ENCODE measurements at regions not wholly inside any gene's neighbourhood (a gene's known extent, or its start where the extent isn't known, plus 50 kb on each side); places are given as distances from the start of the nearest gene placed in this dataset.

DNA sequence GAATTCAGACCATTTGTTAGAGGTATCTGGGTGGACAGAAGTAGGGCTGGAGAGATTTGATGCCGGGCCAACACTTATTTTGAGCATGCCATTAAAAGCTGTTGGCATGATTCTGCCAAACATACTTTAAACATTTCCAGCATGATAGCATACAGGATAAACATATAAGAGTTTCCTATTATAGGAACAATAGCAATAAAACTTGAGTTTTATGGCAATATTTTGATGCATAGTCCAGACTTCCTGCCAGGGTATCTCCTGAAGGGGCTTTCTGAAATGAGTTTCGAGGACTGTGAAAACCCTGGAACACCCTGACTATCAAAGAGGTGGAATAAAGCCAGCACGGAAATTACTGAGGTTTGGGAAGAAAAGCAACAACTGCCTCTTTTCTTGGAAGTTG lies 1398.0 kb upstream of the NXPH2 start:
- Mint-ChIP-seq H3K27ac (no peak overlapping the region), H3K36me3 (ENCODE audit: insufficient read depth in 2 of 2) (no peaks in the 10 kb centered on the region), H3K27me3 (ENCODE audit: low read depth) (no peaks in the 10 kb centered on the region), H3K4me1 (ENCODE audit: low read depth) (no peaks in the 10 kb centered on the region), H3K9me3 (peaks cover 9 to 20% of the 10 kb centered on the region in 2 donors), H3K4me3 (no peak overlapping the region)
- DNase-seq (no peak), ATAC-seq (replicated peaks in 1 of 2) (no peak)

DNA sequence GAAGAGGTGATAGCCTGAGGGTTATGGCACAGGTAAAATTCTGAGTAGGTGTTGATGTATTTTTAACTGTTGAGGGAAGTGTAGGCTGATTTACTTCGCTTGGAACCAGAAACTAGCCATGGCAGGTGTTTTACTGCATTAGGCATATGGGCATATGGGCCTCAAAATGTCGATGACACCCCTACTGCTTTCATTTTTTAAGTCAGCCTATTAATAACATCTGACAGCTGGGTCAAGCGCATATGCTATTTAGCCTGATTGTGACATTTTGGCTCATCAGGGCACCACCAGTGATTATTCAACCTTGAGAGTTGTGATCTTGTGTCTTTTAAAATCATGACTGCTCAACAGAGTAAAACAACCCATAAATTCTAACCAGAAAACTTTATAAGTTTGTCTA lies 1396.9 kb upstream of the NXPH2 start:
- H3K9me3 Mint-ChIP-seq: peaks cover 7 to 26% of the 10 kb centered on the region in 2 donors
- DNase-seq (no peak), ATAC-seq (replicated peaks in 1 of 2) (no peak)
- H3K4me3 Mint-ChIP-seq: no peak overlapping the region
- H3K27me3 Mint-ChIP-seq (ENCODE audit: low read depth): no peaks in the 10 kb centered on the region
- H3K4me1 Mint-ChIP-seq (ENCODE audit: low read depth): no peaks in the 10 kb centered on the region
- no peak overlapping the region for H3K27ac Mint-ChIP-seq
- H3K36me3 Mint-ChIP-seq (ENCODE audit: insufficient read depth in 2 of 2): no peaks in the 10 kb centered on the region

DNA sequence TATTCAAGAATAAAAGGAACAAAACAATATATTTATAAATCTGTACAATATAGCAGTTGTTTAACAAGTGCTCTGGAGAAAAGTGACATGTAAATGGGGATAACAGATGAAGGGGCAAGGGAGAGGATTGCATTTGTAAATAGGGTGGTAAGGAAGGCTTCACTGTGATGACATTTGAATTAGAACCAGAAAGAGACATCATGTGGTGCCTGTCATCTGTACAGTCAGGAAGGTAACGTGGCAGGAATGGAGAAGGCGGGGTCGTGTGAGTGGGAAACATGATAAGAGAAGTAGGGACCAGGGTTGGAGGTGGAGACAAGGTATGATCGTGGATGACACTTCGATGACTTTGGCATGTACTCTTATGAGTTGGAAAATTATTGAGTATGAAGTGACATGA lies 1393.6 kb upstream of the NXPH2 start:
- ATAC-seq (replicated peaks in 1 of 2): no peak
- Mint-ChIP-seq H3K4me3 (no peak overlapping the region), H3K4me1 (ENCODE audit: low read depth) (no peaks in the 10 kb centered on the region)

DNA sequence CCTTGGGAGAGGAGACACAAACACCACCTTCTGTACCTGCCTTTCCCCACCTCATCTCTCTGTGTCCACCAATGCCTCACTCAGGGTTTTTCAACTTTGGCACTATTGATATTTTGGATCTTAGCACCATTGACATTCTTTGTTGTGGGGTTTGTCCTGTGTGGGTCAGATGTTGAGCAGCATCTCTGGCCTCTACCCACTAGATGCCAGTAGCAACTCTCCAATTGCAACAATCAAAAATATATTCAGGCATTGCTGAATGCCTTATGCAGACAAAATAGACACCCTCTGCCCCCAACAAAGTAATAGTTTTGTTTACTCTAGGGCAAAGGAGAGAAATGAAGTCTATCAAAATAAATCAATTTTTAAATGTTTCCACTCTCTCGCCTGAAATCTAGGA lies 1384.3 kb upstream of the NXPH2 start:
- H3K4me3 Mint-ChIP-seq: no peak overlapping the region
- H3K36me3 Mint-ChIP-seq (ENCODE audit: insufficient read depth in 2 of 2): peaks cover 3 to 6% of the 10 kb centered on the region in 2 donors
- peaks cover 18% of the 10 kb centered on the region in 2 donors for H3K9me3 Mint-ChIP-seq
- DNase-seq (no peak), ATAC-seq (replicated peaks in 1 of 2) (no peak)
- no peaks in the 10 kb centered on the region for H3K4me1 Mint-ChIP-seq (ENCODE audit: low read depth)
- no peak overlapping the region for H3K27ac Mint-ChIP-seq
- no peaks in the 10 kb centered on the region for H3K27me3 Mint-ChIP-seq (ENCODE audit: low read depth)

More for the DNA sequence above, 1393.6 kb upstream of the NXPH2 start:
- H3K9me3 Mint-ChIP-seq: peaks cover 5 to 21% of the 10 kb centered on the region in 2 donors
- no peaks in the 10 kb centered on the region for H3K27me3 Mint-ChIP-seq (ENCODE audit: low read depth)
- H3K36me3 Mint-ChIP-seq (ENCODE audit: insufficient read depth in 2 of 2): no peaks in the 10 kb centered on the region
- DNase-seq: no peak
- H3K27ac Mint-ChIP-seq: no peak overlapping the region

DNA sequence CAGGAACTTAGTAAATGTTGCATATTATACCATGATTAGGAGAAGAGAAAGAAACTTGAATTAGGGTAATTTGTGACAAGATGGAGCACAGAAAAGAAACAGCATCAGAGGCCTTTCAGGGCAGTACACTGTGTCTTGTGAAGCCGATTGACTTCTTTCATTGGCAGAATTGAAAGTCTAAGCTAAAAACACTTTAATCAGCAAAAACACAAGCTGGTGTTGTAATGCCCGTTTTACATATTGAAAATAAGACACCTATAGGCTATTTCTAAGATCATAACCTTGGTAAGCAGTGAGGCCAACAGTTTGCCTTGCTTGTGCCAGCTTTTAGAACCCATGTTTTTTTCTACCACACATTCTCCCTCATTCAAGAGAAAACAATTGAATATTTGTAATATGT lies 1378.1 kb upstream of the NXPH2 start:
- Mint-ChIP-seq H3K36me3 (ENCODE audit: insufficient read depth in 2 of 2) (peaks cover 0 to 1% of the 10 kb centered on the region in 2 donors), H3K4me3 (no peak overlapping the region), H3K4me1 (ENCODE audit: low read depth) (no peaks in the 10 kb centered on the region), H3K27me3 (ENCODE audit: low read depth) (no peaks in the 10 kb centered on the region), H3K27ac (no peak overlapping the region), H3K9me3 (peaks cover 19 to 20% of the 10 kb centered on the region in 2 donors)
- no peak for DNase-seq
- ATAC-seq (replicated peaks in 1 of 2): no peak

DNA sequence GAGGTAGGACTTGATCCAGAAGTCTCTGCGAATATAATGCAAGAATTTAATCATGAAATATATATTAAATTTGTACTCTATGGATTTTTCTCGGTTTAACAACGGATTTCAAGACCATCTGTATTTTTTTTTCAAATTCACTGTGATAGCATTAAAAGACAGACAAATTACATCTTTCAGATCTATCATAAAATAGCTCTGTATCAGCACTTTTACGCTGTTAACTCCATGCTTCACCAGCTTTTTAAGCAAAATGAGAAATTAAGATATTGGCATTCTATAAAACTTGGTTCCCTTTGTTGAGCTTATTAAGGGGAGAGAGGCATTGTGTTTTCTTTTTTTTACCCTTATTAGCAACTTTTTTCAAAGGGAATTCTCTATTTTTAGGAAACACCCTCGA lies 1377.6 kb upstream of the NXPH2 start:
- Mint-ChIP-seq H3K27ac (no peak overlapping the region), H3K4me3 (no peak overlapping the region), H3K27me3 (ENCODE audit: low read depth) (no peaks in the 10 kb centered on the region), H3K4me1 (ENCODE audit: low read depth) (no peaks in the 10 kb centered on the region), H3K9me3 (peaks cover 20 to 23% of the 10 kb centered on the region in 2 donors), H3K36me3 (ENCODE audit: insufficient read depth in 2 of 2) (peaks cover 0 to 1% of the 10 kb centered on the region in 2 donors)
- ATAC-seq (replicated peaks in 1 of 2) (no peak), DNase-seq (no peak)

DNA sequence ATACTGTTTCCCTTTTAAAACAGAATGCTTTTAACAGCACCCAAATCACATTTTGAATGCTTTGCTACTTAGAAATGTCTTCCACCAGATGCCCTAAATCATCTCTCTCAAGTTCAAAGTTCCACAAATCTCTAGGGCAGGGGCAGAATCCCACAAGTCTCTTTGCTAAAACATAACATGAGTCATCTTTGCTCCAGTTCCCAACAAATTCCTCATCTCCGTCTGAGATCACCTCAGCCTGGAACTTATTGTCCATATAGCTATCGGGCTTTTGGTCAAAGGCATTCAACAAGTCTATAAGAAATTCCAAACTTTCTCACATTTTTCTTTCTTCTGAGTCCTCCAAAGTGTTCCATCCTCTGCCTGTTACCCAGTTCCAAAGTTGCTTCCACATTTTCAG lies 1374.5 kb upstream of the NXPH2 start:
- Mint-ChIP-seq H3K36me3 (ENCODE audit: insufficient read depth in 2 of 2) (no peaks in the 10 kb centered on the region), H3K9me3 (peaks cover 13% of the 10 kb centered on the region in 2 donors), H3K27me3 (ENCODE audit: low read depth) (no peaks in the 10 kb centered on the region), H3K4me1 (ENCODE audit: low read depth) (no peaks in the 10 kb centered on the region), H3K4me3 (no peak overlapping the region), H3K27ac (no peak overlapping the region)
- ATAC-seq (replicated peaks in 1 of 2): no peak
- no peak for DNase-seq

DNA sequence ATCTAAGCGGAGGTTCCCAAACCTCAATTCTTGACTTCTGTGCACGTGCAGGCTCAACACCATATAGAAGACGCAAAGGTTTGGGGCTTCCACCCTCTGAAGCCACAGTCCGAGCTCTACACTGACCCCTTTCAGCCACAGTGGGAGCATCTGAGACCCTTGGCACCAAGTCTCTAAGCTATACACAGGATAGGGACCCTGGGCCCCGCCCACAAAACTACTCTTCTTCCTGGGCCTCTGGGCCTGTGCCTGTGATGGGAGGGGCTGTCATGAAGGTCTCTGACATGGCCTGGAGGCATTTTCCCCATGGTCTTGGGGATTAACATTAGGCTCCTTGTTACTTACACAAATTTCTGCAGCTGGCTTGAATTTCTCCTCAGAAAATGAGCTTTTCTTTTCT lies 1374.1 kb upstream of the NXPH2 start:
- no peaks in the 10 kb centered on the region for H3K36me3 Mint-ChIP-seq (ENCODE audit: insufficient read depth in 2 of 2)
- ATAC-seq (replicated peaks in 1 of 2) (no peak), DNase-seq (no peak)
- peaks cover 10 to 11% of the 10 kb centered on the region in 2 donors for H3K9me3 Mint-ChIP-seq
- no peak overlapping the region for H3K4me3 Mint-ChIP-seq
- no peaks in the 10 kb centered on the region for H3K4me1 Mint-ChIP-seq (ENCODE audit: low read depth)
- H3K27ac Mint-ChIP-seq: no peak overlapping the region
- no peaks in the 10 kb centered on the region for H3K27me3 Mint-ChIP-seq (ENCODE audit: low read depth)

DNA sequence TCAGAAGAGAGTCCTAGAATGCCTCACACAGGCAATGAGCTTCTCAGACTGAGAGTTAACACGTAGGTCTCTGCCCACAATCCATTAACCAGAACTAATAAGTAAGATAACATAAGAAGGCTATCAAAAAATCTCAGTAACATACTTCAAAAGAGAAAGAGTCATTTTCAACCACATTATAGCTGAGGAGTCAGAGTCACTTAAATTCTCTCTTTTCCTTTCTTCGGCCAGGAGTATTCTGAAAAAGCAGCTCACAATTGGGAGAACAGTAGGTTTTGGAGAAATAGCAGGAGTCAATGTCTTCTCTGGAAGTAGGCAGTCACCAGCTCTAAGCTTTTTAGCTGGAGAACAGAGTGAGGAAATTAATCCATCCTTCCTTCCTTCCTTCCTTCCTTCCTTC lies 1364.4 kb upstream of the NXPH2 start:
- DNase-seq: no peak
- H3K27ac Mint-ChIP-seq: no peak overlapping the region
- H3K9me3 Mint-ChIP-seq: peaks cover 4 to 14% of the 10 kb centered on the region in 2 donors

DNA sequence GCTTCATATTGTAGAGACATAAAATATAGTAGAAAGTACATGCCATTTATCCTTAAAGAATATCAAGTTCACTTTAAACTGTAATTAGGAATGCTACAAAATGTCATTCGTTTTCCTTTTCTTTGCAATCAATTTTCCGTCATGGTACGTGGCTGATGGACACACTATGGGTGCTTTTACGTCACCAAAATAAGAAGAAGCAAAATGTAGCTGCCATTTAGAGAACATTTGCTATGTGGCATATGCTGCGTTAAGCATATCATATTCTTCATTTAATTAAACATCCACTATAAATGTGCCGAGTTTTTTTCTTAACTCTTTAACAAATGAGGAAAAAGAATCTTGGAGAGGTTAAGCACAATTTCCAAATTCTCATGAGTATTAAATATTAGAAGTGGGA lies 1358.5 kb upstream of the NXPH2 start:
- no peak for DNase-seq
- H3K36me3 Mint-ChIP-seq (ENCODE audit: insufficient read depth in 2 of 2): peaks cover 0 to 1% of the 10 kb centered on the region in 2 donors
- no peaks in the 10 kb centered on the region for H3K4me1 Mint-ChIP-seq (ENCODE audit: low read depth)
- H3K4me3 Mint-ChIP-seq: no peak overlapping the region
- peaks cover 2 to 3% of the 10 kb centered on the region in 2 donors for H3K9me3 Mint-ChIP-seq
- H3K27me3 Mint-ChIP-seq (ENCODE audit: low read depth): no peaks in the 10 kb centered on the region
- H3K27ac Mint-ChIP-seq: no peak overlapping the region
- ATAC-seq (replicated peaks in 1 of 2): no peak

More for the DNA sequence above, 1364.4 kb upstream of the NXPH2 start:
- no peak for ATAC-seq (replicated peaks in 1 of 2)
- Mint-ChIP-seq H3K27me3 (ENCODE audit: low read depth) (no peaks in the 10 kb centered on the region), H3K4me1 (ENCODE audit: low read depth) (no peaks in the 10 kb centered on the region), H3K4me3 (no peak overlapping the region), H3K36me3 (ENCODE audit: insufficient read depth in 2 of 2) (no peaks in the 10 kb centered on the region)

DNA sequence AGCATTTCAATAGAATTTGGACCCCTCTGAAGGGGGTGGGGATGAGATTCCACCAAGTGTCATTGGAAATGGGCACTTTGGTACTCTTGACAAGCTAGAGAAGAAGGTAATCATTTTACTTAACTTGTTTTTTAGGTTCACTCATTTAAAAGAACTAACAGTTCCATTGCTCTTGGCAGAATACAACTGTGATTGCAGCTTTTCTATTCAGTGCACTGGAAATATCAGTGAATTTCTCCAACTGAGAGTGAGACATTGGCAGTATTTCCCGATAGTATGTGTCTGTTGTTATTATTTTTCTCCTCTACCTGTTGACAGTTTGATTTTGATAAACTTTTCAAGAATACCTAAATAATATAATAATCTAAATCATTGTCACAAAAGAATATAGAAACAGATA lies 1356.7 kb upstream of the NXPH2 start:
- no peaks in the 10 kb centered on the region for H3K4me1 Mint-ChIP-seq (ENCODE audit: low read depth)
- DNase-seq (no peak), ATAC-seq (replicated peaks in 1 of 2) (no peak)
- peaks cover 2 to 3% of the 10 kb centered on the region in 2 donors for H3K9me3 Mint-ChIP-seq
- H3K27me3 Mint-ChIP-seq (ENCODE audit: low read depth): no peaks in the 10 kb centered on the region
- peaks cover 0 to 1% of the 10 kb centered on the region in 2 donors for H3K36me3 Mint-ChIP-seq (ENCODE audit: insufficient read depth in 2 of 2)
- H3K27ac Mint-ChIP-seq: no peak overlapping the region
- H3K4me3 Mint-ChIP-seq: no peak overlapping the region

DNA sequence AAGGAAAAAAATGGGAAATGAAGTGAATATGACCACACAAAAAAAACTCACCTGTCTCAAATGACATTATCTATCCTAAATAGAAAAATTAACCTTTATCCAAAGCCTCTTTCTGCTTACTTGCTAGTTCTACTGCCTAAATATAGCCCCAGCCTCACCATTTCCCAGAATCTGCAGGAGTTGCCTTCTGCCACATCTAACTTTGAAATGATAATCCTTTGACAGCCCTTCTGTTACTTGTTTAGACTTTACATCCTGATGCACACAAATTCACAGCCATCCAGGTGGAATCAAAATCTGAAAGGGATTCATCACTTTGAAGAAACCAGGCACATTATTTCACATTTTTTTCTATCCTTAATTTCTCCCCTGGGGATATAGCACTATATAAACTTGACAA lies 1356.2 kb upstream of the NXPH2 start:
- Mint-ChIP-seq H3K4me3 (no peak overlapping the region), H3K27ac (no peak overlapping the region), H3K4me1 (ENCODE audit: low read depth) (no peaks in the 10 kb centered on the region), H3K9me3 (peaks cover 2 to 3% of the 10 kb centered on the region in 2 donors), H3K36me3 (ENCODE audit: insufficient read depth in 2 of 2) (peaks cover 0 to 1% of the 10 kb centered on the region in 2 donors), H3K27me3 (ENCODE audit: low read depth) (no peaks in the 10 kb centered on the region)
- no peak for ATAC-seq (replicated peaks in 1 of 2)
- DNase-seq: no peak

DNA sequence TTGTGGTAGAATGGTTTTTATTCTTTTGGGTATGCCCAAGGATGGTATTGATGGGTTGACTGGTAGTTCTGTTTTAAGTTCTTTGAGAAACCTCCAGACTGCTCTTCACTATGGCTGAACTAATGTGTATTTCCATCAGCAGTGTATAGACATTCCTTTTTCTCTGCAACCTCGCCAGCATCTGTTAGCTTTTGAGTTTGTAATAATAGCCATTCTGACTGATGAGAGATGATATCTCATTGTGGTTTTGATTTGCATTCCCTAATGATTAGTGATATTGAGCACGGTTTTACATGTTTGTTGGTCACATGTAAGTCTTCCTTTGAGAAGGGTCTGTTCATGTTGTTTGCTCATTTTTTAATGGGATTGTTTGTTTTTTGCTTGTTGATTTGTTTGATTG lies 1348.7 kb upstream of the NXPH2 start:
- Mint-ChIP-seq H3K9me3 (peaks cover 2 to 9% of the 10 kb centered on the region in 2 donors), H3K27ac (no peak overlapping the region)
- no peak for ATAC-seq (replicated peaks in 1 of 2)

DNA sequence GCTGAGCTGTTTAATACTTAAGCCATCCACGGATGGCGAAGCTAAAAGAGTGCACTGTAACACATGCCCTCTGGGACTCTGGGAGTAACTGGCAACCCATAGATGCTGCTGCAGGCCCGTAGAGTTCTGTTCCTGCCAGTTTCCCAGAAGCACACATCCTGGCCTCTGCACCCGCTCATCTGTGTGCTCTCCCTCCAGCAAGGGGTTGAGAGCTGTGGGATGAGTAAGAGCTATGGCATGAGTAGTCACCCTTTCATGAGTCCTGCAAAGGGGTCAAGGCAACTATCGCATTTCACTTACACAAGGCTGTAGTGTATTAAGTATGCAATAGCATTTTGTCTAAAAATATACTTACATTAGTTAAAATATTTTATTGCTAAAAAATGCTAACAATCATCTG lies 1341.8 kb upstream of the NXPH2 start:
- Mint-ChIP-seq H3K27me3 (ENCODE audit: low read depth) (no peaks in the 10 kb centered on the region), H3K9me3 (peaks cover 8 to 9% of the 10 kb centered on the region in 2 donors), H3K27ac (no peak overlapping the region), H3K4me1 (ENCODE audit: low read depth) (no peaks in the 10 kb centered on the region), H3K36me3 (ENCODE audit: insufficient read depth in 2 of 2) (no peaks in the 10 kb centered on the region), H3K4me3 (no peak overlapping the region)
- no peak for DNase-seq
- no peak for ATAC-seq (replicated peaks in 1 of 2)

More for the DNA sequence above, 1348.7 kb upstream of the NXPH2 start:
- Mint-ChIP-seq H3K27me3 (ENCODE audit: low read depth) (no peaks in the 10 kb centered on the region), H3K4me1 (ENCODE audit: low read depth) (no peaks in the 10 kb centered on the region), H3K36me3 (ENCODE audit: insufficient read depth in 2 of 2) (no peaks in the 10 kb centered on the region), H3K4me3 (no peak overlapping the region)
- DNase-seq: no peak
